ENCODE measurements at regions not wholly inside any gene's neighbourhood (a gene's known extent, or its start where the extent isn't known, plus 50 kb on each side); places are given as distances from the start of the nearest gene placed in this dataset.

DNA sequence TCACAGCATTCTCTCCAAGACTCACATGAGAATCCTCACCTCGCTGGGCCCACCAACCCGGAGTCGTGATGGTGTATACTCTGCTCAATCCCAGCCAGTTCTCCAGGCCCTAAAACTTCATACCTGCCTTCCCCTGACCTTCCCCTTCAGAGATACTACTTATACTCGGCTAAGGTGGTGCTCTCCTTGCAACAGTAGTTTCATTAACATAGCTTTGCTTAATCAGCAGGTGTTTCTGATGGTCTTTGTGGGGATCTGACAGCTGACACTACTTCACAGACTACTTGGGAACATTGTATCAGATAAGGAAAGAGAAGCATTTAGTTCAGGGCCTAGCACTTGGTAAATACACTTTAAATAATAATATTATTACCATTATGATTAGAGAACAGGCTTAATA is 301.5 kb upstream of the DAB1 start:
- no peak for DNase-seq (ENCODE audit: low read depth)
- TF ChIP-seq, protein P1, sequence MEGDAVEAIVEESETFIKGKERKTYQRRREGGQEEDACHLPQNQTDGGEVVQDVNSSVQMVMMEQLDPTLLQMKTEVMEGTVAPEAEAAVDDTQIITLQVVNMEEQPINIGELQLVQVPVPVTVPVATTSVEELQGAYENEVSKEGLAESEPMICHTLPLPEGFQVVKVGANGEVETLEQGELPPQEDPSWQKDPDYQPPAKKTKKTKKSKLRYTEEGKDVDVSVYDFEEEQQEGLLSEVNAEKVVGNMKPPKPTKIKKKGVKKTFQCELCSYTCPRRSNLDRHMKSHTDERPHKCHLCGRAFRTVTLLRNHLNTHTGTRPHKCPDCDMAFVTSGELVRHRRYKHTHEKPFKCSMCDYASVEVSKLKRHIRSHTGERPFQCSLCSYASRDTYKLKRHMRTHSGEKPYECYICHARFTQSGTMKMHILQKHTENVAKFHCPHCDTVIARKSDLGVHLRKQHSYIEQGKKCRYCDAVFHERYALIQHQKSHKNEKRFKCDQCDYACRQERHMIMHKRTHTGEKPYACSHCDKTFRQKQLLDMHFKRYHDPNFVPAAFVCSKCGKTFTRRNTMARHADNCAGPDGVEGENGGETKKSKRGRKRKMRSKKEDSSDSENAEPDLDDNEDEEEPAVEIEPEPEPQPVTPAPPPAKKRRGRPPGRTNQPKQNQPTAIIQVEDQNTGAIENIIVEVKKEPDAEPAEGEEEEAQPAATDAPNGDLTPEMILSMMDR (conservative IDR thresholded peaks at IDR 0.05; ENCODE audit: low read length) = no peak
- H3K4me3 ChIP-seq (ENCODE audit: low read length) = no peak overlapping the region

DNA sequence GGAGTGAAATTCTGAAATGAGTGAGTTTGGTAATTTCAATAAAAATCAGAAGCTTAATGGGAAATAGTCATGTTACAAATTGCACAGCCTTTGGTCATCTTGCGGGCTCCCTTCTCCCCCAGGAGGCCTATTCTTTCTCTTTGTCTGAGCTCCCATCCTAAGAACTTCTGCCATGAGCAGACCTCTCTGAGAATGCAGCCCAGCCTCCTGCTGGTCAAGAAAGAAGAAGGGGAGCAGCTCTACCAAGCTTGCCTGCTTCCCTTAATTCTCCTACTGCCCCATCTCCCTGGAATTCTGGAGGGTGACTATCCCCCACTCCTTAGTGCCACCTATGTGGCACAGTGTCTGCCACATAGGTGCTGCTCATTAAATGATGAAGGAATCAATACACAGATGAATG is 300.7 kb upstream of the DAB1 start:
- DNase-seq (ENCODE audit: low read depth) = no peak

DNA sequence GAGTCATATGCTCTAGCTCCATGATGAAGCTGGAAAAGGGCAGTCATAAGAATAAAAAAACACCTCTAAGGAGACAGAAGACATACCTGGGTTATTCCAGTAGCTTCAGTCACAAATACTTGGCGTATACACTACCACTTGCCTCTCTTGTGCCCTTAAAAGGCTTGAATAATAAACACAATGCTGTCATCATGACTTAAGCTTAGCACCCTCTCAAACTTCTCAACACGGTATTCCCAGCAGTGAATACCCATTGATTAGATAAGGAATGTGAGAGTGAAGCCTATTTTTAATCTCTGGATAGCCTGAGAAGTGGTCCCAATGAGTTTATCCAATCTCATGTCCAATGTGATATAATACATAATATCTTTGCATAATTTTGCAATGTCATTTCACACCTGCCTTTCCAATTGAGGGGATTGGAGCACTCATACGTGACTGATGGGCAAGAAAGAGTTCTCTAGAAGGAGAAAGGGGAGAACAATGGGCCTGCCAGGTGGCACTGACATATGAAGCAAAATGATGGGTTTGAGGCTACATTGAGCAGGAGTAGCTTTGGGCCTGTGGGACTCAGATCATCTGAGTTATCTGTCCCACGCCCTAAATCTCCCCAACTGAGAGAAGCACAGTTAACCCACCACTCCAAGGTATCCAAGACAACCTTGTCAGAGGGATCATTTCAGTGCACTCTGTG is 298.6 kb upstream of the DAB1 start:
- TF ChIP-seq, protein P1 (conservative IDR thresholded peaks at IDR 0.05; ENCODE audit: low read length) = no peak
- DNase-seq (ENCODE audit: low read depth) = no peak

More for the DNA sequence above, 300.7 kb upstream of the DAB1 start:
- H3K4me3 ChIP-seq (ENCODE audit: low read length) = no peak overlapping the region
- TF ChIP-seq, protein P1 (conservative IDR thresholded peaks at IDR 0.05; ENCODE audit: low read length) = no peak

DNA sequence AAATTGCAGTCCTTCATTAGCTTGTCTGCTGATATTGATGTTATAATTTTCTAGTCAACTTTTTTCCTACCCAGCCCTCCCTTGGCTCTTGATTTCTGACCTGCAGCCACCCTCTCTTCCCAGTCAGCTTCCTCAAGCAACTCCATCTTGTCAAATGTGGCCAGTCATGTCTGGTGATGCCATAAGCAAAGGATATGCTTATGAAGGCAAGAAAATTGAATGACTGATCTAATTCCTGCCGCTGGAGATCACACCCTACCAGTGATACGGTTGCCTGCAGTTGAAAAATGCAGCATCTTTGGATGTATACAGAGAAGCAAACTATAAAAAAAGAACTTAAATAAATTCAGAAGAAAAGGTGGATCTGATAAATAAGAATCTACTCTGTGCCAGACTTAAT is 297.1 kb upstream of the DAB1 start:
- no peak overlapping the region for H3K4me3 ChIP-seq (ENCODE audit: low read length)
- TF ChIP-seq, protein P1 (conservative IDR thresholded peaks at IDR 0.05; ENCODE audit: low read length) = no peak
- no peak for DNase-seq (ENCODE audit: low read depth)

More for the DNA sequence above, 298.6 kb upstream of the DAB1 start:
- H3K4me3 ChIP-seq (ENCODE audit: low read length) = no peak overlapping the region

DNA sequence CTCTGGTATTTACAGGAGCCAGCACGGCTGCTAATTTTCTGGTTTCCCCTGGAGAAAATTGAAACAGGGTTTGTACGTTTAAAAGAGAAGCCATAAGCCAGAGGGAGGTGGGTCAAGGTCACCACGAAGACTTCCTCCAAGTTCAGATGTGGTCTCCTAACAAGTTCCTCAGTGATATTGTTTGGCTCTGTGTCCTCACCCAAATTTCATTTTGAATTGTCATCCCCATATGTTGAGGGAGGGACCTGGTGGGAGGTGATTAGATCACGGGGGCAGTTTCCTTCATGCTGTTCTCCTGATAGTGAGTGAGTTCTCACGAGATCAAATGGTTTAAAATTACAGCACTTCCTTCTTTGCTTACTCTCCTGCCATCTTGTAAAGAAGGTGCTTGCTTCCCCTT is 295.4 kb upstream of the DAB1 start:
- no peak overlapping the region for H3K4me3 ChIP-seq (ENCODE audit: low read length)
- TF ChIP-seq, protein P1 (conservative IDR thresholded peaks at IDR 0.05; ENCODE audit: low read length) = no peak
- no peak for DNase-seq (ENCODE audit: low read depth)

DNA sequence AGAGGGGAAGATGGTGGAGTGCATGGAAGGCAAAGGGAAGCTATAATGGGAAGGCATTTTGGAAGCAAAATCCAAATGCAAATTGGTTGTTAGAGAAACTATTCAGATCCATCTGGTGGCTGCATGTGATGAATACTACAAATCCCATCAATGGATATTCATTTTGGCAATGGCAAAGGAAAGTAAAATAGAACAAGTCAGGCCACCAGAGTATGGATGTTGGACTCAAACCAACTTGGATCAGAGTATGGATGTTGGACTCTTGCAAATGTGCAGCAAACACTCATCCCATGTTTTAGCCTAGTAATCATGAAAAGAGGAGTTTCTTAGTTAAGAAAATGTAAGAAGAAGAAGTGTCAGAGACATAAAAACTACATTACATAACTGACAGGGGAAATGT is 289.6 kb upstream of the DAB1 start:
- TF ChIP-seq, protein P1 (conservative IDR thresholded peaks at IDR 0.05; ENCODE audit: low read length) = no peak
- no peak overlapping the region for H3K4me3 ChIP-seq (ENCODE audit: low read length)
- no peak for DNase-seq (ENCODE audit: low read depth)

DNA sequence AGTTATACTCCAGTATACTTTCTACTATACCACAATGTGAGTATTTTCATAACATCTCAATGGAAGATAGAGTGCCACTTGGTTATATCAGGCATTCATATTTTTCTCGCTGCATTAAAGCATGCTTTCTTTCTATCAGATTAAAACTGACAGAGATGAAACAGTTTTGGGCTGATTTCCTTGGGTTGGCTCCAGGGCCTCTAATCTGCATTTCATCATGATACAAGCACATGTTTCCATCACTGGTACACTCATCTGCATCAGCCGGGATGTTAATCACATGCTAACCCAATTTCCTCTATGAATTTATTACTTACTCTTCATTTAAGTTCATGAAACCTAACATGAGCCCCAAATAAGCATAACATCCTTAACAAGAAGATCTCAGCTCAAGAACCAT is 289.0 kb upstream of the DAB1 start:
- DNase-seq (ENCODE audit: low read depth) = no peak
- TF ChIP-seq, protein P1 (conservative IDR thresholded peaks at IDR 0.05; ENCODE audit: low read length) = no peak
- H3K4me3 ChIP-seq (ENCODE audit: low read length) = no peak overlapping the region
